Amniotic stem cell (primary cell): ENCODE measurements at regions not wholly inside any gene's neighbourhood (a gene's known extent, or its start where the extent isn't known, plus 50 kb on each side); places are given as distances from the start of the nearest gene placed in this dataset.

ENCODE experiments used
- DNase-seq: peaks from one replicate; lab custom pipeline; 2025; lab: John Stamatoyannopoulos, UW

DNA sequence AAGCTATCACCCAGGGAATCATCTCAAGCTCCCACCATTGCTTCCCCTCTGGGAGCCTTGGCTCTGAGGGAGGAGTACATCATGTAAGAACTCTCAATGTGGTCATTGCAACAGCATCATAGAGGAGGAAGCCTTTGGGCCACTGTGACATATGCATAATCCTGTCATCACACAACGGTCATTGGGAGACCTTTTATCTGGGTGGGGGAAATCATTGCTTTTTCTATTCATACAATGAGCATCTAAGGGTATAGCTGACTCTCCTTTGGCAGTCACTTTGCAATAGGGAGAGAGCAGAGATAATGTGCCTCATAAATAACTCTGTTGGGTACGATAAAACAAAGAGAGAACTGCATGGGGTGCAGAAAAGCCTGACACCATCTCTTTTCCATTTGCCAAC is 155.2 kb upstream of the KCNIP4 start:
- DNase-seq: no peak

DNA sequence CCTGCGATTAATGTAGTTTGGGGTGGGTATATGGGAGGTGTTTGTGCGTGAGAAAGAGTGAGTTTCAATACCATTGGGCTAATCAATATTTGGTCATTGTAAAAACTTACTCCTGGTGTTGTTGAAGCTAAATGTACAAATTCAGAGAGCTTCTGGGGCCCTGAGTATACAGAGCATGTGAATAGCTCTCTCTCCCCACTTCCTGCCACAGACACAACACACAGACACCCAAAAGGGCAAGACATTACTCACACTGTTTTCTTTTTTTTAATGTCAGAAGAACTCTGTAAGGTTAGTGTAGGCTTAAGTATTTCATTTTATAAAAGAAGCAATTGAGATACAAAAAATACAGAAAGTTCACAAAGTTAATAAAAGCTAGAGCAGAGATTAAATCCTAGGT is 151.3 kb upstream of the KCNIP4 start:
- peak; percentile 25 for DNase-seq

DNA sequence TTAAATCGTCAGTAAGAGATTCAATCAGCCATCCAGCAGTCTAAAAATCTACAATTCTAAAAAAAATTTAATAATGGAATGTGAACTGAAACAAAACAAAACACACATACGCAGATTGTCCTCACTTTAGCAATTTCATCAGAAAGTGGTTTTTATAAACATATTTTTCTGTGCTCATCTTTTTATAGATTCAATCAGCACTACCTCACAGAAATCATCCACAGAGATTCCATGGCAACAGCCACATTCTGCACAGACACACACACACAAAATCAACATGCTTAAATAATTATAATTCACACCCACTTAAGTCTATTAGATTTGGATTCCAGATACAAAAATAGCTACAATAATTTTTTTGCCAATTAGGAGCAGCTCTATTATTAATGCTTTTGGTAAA is 149.0 kb upstream of the KCNIP4 start:
- DNase-seq: no peak

DNA sequence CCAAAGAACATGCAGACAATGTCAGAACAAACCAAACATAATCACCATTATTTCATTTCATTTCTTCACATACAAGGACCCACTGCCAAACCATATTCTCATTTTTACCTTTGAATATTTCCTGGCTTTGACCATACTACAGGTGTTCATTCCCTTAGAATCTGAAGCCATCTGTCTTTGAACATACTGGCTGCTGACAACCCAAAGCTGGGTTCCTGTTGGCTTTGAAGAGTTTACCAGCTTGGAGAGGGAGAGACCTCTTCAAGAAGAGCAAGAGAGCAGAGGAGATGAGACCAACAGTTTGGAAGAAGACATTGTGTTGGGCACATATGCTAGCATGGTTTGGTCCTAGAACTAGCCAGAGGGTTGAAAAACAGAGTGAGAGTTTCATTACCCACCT is 145.6 kb upstream of the KCNIP4 start:
- DNase-seq: no peak

DNA sequence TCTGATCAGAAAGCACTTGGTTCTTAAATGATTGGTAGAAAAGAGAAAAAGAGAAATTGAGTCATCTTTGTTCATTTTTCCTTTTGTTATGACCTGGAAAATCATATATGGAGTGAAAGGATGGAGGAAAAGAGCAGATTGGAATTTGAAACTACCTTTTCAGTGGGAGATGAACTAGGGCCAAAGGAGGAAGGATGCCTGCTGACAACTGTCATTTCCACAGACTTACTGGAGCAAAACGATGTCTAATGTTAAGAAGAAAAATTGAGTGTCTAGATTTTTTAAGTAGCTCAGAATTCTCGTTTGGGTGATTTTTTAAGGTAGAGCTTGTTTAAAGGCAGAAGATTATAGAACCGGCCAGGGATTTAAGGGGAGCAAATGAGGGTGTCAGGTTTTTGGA is 144.6 kb upstream of the KCNIP4 start:
- no peak for DNase-seq

DNA sequence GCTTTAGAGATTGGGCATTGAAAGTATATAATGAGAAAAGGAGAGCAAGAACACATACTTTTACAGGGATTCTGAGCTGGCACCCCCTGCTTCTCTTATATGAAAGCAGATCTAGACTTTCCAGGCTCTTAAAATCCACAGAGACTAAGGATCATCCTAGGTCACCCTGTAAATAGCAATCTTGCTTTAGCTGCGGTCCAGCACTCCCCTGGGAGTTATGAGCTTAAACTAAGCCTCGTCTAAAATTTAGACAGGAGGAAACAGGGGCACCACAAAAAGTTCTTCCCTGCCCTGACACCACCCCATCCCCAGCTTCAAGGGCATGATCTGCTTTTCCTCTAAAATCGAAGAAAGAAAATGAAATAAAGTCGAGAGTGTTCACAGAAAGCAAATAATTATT is 143.3 kb upstream of the KCNIP4 start:
- DNase-seq: no peak

DNA sequence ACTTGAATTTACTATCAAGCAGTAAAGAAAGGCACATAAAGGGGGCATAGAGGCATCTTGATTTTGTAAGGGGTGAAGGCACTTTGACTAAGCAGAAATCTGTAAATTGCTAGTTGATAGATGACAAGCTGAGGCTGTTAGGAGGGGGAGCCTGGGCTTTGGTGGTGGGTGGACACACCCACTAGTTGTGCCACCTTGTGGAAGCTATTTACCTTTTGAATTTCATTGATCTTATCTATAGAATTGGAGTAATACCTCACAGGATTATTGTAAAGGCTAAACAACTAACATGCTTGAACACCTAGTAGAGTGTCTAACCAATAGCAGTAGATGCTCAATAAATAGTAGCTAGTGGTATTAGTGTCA is 142.8 kb upstream of the KCNIP4 start:
- no peak for DNase-seq

DNA sequence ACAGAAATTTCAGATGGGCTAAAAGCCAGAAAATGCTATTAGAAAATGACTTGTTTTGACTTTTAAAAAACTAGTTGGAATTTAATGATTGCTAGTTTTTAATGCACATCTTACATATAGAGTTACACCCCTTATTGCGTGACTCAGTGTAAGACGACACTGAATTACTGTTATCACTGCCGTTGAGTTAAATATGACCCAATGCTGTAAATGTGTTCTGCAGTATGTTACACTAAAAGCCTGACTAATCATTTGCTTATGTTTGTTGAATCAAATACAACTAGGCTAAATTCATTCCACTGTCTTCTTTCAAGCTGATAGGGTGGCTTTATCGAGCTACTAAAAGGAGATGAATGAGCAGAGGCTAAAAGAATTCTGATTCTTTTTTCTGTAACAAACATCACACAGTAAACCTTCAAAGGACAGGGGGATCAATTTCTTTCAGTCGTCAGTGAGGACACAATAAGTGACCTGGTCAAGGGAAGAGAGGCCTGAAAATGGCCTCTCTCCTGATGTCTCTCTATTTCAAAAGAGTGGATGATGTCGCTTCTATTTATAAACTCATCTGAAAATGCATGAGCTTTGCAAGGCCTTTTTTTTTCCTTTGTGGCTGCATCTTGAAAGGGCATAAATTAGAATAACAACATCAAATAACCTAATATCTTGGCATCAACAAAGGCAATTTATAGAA is 142.2 kb upstream of the KCNIP4 start:
- peak; percentile 20 for DNase-seq

DNA sequence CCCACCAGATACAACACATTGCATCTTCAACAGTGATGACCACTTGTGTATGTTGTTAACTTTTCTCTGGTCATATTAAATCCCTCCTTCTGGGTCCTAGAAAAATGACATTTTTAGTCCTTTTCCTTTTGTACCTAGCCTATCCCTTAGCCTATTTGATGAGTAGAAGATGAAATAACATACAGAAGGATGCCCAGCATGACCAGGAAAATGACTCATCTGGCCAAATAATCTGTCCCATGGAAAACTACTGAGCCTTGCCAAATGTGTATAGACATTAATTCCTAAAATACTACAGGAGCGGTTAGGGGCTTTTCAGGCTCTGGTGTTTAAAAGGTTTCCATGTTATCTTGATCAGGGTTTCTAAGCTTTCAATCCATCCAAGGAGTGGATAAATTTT is 129.0 kb upstream of the KCNIP4 start:
- no peak for DNase-seq

DNA sequence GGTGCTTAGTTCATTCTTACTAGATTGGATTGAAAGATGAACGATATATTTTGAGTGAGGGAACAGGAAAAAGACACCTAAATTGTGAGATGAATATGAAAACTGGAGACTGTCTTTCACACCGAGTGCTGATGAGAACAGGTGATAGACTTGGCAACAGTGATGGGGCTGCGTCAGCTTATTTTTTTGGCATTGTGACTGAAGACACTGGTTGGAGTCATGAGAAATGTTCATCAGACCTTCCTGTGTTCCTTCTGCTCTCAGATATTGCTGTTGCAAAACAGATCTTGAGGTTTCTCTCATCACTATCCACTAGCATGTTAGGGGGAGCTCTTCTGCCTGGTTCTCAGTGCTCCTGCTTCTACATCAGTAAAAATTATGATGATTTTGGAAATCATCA is 124.2 kb upstream of the KCNIP4 start:
- DNase-seq: no peak

DNA sequence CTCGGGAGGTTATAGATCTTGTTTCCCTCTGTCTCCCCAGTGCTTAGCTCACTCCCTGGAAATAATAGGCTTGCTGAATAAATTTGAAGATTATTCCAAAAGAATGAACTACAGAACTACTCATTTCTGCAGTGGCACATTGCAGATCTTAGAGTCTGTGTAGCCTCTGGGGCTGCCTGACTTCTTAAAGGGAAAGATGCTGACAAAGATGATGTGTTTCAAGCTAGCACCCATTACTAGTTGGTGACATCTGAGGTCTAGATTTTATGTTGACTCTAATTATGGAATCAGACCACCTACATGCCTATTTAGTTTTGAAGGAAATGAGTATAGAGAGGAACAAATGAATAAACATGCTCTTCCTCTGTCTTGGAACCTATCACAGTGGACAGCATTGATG is 123.7 kb upstream of the KCNIP4 start:
- DNase-seq: no peak

DNA sequence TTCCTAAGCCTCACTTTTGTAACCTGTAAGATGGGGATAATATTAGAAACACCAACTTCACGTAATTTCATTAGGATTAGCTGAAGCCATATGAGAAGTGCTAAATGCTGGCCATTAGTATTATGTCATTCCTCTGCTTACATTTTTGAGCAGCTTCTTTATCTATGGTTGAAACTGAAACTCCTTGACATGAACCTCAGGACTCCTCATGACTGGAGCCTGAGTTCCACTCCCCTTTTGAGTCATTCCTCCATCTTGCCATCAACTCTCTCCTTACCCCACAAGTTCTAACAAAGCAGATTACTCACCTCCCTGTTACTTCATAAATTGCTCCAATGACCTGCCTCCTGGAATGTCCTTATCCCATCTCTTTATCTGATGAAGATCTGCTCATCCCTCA is 123.2 kb upstream of the KCNIP4 start:
- no peak for DNase-seq

DNA sequence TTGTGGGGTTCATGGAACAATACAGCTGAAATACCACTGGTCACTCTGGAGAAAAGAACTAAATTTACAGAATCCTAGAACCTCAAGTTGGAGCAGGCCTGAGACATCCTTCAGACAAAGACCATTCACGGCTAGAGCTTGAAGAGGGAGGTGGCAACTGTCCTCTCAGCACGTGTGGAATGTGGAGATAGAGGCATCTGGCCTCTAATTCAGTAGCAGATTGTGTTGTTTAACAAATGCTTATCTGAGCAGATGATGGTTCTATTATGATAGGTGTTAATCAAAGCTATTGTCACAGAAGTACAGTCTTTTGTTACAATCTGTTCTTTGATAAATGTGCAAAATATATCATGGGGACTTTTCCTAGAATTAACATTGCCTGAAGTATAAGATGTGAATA is 121.7 kb upstream of the KCNIP4 start:
- DNase-seq: no peak

DNA sequence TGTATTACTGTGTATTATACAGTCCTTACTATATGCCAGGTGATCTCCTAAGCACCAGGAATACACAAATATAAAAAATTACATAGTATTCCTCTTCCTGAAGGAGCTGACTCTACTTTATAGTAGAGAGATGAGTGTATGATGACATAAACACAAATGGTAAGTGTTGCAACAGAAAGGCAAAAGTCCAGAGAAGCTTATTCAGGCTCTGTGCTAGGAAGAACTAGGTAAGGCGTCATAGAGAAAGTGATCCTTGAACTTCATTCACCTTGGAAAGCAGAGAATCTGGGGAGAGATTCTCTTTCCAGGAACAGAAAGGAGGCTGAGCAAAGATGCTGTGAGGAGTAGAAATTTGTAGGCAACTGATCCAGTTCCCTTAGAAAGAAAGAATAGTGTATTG is 115.0 kb upstream of the KCNIP4 start:
- DNase-seq: no peak

DNA sequence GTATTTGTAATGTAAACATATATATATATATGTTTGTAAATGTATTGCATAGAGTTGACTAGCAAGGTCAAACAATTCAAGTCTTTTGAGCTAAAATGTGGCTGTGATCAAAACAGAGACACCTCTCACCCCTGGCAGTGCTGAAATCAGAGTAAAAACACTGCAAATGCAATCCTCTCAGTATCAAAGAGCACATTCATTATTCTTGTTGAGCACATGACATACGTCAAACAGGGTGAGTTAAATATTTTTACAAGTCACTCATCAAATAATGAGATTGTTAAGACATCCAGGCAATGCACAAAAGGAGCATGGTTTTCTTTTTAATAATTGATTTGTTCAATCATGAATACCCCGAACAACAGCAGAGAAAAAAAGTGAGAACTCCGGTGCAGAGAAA is 114.1 kb upstream of the KCNIP4 start:
- no peak for DNase-seq

DNA sequence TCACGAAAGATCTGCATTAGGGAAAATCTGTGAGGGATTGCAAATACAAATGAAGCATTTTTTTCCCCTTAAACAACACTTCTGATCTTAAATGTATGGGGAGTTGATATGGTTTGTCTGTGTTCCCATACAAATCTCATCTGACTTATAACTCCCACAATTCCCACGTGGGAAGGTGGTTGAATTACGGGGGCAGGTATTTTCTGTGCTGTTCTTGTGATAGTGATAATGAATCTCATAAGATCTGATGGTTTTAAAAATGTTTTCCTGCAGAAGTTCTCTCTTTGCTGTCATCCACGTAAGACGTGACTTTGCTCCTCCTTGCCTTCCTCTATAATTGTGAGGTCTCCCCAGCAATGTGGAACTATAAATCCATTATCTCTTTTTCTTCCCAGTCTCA is 107.4 kb upstream of the KCNIP4 start:
- no peak for DNase-seq

DNA sequence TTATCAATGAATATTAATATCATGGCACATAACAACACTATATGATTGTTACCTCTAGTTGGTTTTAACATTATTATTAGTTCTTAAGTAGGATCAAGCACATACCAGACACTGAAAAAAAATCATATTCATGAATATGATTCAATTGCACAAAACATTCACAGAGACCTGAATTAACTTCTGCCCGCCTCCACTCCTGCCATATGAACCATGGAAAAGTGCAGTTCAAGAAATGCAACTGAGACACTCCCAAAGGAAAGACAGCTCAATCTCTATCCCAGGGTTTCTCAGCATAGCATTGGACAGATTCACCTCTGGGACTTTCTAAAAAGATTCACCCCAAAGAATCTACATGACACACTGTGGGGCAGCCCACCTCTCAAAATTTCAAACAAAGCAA is 103.5 kb upstream of the KCNIP4 start:
- DNase-seq: no peak

DNA sequence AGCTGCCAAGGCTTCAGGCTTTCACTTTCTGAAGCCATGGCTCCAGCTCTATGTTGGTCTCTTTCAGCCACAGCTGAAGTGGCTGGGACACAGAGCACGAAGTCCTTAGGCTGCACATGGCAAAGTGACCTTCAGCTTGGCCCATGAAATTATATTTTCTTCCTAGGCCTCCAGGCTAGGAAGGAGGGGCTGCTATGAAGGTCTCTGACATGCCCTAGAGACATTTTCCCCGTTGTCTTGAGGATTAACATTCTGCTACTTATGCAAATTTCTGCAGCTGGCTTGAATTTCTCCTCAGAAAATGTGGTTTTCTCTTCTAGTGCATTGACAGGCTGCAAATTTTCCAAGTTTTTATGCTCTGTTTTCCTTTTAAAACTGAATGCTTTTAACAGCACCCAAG is 99.8 kb upstream of the KCNIP4 start:
- DNase-seq: no peak

DNA sequence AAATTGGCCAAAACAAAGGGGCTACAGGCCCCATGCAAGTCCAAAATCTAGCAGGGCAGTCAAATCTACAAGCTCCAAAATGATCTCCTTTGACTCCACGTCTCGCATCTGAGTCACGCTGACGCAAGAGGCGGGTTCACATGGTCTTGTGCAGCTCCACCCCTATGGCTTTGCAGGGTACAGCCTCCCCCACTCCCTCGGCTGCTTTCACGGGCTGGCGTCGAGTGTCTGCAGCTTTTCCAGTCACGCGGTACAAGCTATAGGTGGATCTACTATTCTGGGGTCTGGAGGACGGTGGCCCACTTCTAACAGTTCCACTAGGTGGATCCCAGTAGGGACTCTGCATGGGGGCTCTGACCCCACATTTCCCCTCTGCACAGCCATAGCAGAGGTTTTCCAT is 99.2 kb upstream of the KCNIP4 start:
- no peak for DNase-seq

DNA sequence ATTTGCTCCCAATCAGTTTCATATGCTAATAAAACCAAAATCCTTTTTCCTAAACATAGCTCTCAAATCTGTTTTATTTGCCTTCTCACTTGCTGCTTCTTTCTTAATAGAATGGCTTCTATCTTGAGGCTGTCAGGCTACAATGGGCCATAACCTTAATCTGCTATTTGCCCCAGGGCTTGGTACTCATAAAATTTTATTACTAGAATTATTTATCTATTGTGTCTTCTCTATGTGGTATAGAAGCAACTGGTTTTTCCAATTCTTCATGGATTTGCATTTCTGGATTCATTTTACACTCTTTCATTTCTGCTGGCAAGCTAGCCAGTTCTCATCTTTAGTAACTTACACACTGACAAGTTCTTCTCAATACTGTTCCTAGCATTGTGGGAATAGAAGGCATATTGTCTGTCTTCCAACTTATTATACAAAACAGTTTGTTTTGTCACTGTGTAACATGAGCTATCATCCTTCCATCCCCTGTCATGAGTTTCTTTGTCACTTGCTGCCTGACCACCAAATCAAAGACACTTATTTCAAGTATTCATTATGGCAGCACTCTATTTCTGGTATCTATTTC is 96.6 kb upstream of the KCNIP4 start:
- DNase-seq: no peak

DNA sequence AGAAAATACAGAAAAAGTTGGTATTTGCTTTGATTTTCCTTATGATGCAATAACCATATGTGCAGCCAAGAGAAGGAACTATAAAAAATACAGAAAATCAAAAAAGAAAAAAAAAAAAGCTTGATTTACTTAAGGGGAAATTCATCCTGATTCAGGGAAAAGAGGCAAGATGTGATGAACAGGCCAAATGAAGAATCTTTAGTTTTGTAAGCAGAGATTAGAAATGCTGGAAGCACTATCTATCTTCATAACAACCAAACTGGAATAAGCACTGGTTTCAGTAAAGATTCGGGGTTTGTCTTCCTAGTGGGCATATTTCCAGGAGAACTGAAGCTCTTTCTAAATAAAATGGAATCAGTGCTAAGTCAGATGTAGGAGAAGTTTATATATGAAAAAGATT is 82.9 kb upstream of the KCNIP4 start:
- DNase-seq: no peak

DNA sequence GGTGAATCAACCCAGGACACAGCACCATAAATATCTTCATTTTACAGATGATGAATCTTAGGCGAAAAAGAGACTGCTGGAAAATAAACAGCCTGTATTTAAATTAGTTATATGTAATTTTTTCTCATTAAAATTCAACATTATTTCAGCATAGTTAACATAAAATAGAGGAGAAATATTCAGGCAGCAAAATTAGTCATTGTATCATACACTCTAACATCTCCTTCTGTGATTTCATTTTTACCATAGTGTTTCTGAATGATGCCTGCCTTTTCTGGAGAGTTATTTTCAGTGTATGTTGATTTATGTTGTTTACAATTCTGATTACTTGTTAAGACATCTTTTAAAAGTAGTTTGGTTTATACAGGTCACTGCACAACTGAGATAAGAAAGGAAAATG is 82.3 kb upstream of the KCNIP4 start:
- no peak for DNase-seq

DNA sequence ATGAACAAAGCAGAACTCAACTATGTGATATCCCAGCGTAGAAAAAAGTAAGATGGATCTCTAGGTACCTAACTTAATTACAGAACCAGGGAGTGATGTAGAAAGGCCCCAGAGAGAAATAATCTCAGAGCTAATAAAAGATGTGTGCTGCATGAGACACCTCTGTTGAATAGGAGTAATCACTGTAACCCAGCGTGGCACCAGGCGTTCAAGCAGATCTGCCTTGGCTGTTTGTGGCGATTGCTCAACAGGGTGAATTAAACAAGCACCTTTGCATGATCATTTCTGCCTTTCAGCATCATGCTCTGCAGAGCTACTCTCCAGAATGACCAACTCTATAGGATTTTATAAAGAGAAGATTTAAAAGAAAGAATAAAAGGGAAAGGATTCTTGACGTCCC is 81.7 kb upstream of the KCNIP4 start:
- DNase-seq: no peak

DNA sequence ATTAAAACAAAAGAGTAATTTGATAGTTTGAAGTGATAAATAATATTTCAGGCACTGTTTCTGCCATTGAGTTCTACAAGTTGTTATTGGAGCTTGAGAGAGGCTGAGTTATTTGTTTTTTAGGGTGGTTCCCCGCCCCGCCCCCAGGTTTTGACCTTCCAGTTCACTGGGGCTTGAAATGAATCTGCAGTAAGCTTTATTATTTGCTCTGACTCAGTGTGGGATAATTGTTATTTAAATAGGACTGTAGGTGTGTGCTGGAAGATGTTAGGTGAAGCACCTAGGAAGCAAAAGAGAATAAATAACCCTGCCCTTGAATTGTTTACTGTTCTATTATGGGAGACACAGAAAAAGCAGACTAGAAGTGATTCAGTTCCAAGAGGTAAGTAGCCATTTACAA is 81.2 kb upstream of the KCNIP4 start:
- DNase-seq: no peak

DNA sequence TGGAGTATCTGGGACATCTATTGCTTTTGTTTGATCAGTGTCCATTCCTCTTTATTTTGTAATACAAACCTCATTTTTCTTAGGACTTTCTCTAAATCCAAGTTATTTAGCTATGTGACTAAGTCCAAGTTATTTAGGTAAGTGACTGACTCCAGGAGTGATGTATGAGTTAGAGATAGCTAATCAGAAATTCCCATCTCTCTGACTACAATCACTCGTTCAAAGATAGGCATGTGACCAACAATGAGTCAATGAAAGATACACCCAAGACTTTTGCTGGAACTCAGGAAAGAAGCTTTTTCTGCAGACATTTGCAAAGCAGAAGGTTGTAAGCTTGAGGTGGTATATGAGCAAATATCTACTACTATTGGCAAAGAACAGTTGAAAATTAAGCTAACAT is 72.5 kb upstream of the KCNIP4 start:
- DNase-seq: no peak
